ENCODE measurements at regions not wholly inside any gene's neighbourhood (a gene's known extent, or its start where the extent isn't known, plus 50 kb on each side); places are given as distances from the start of the nearest gene placed in this dataset.

GRCh38 chr13:97114651-97115050 is 107.5 kb upstream of the MBNL2 start:
- no peaks in the 10 kb centered on the region for H3K27me3 ChIP-seq (ENCODE audit: insufficient read depth)
- ChIA-PET POLR2A (interaction anchor here (0.6 kb wide), 1 partner anchor 197 kb away, joined by 5 read pairs; no protein-coding TSS in a partner anchor), CTCF (interaction anchor here (0.6 to 10.9 kb wide), 6 partner anchors 10 to 250 kb away, joined by 3 to 222 read pairs (median 4); no protein-coding TSS in a partner anchor)
- H3F3A ChIP-seq (replicated peaks; ENCODE audit: insufficient read depth): peaks cover 34% of the 10 kb centered on the region
- H3K9ac ChIP-seq: peak overlapping the region; percentile 36; the same call in 1 of the 2 replicates
- H3K36me3 ChIP-seq (replicated peaks in 1 of 2; ENCODE audit: control insufficient read depth in 1 of 2, insufficient read depth in 2 of 2, low read length in 1 of 2): no peaks in the 10 kb centered on the region
- H3K9me3 ChIP-seq: no peaks in the 10 kb centered on the region
- no peak overlapping the region for H3K4me3 ChIP-seq (ENCODE audit: low read depth in 2 of 2, low read length in 1 of 2)
- peak overlapping the region; percentile 58 to 82; a peak in 3 of 4 replicates for H3K27ac ChIP-seq (ENCODE audit: low read depth in 2 of 2, low read length in 1 of 2)
- H3K4me1 ChIP-seq (ENCODE audit: control insufficient read depth in 1 of 2, insufficient read depth in 2 of 2, low read depth in 1 of 2, low read length in 1 of 2): peaks cover 14 to 50% of the 10 kb centered on the region in 2 experiments
- H3K9me2 ChIP-seq: no peaks in the 10 kb centered on the region
- H4K20me1 ChIP-seq (ENCODE audit: insufficient read depth): no peaks in the 10 kb centered on the region
- H3K79me2 ChIP-seq (ENCODE audit: insufficient read depth): no peaks in the 10 kb centered on the region; the same call in 1 of the 2 replicates
- 87% methylated on average over 4 of the region's 5 CpGs for WGBS (ENCODE audit: low lambda C conversion rate)
- peak overlapping the region; percentile 77 for H3K4me2 ChIP-seq
- peak overlapping the region; percentile 65; the same call in 1 of the 2 replicates for H2AFZ ChIP-seq (ENCODE audit: low read depth)
- no peak for DNase-seq
- no peak for TF ChIP-seq YY1 (IDR thresholded peaks at IDR 0.05; ENCODE audit: low read depth)
- TF ChIP-seq, protein P1, sequence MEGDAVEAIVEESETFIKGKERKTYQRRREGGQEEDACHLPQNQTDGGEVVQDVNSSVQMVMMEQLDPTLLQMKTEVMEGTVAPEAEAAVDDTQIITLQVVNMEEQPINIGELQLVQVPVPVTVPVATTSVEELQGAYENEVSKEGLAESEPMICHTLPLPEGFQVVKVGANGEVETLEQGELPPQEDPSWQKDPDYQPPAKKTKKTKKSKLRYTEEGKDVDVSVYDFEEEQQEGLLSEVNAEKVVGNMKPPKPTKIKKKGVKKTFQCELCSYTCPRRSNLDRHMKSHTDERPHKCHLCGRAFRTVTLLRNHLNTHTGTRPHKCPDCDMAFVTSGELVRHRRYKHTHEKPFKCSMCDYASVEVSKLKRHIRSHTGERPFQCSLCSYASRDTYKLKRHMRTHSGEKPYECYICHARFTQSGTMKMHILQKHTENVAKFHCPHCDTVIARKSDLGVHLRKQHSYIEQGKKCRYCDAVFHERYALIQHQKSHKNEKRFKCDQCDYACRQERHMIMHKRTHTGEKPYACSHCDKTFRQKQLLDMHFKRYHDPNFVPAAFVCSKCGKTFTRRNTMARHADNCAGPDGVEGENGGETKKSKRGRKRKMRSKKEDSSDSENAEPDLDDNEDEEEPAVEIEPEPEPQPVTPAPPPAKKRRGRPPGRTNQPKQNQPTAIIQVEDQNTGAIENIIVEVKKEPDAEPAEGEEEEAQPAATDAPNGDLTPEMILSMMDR (IDR thresholded peaks at IDR 0.05): no peak
- TF ChIP-seq IRF3 (IDR thresholded peaks at IDR 0.05; ENCODE audit: low read depth, low read length): no peak

- H3K4me2 ChIP-seq: peak overlapping the region; percentile 77
- ChIA-PET POLR2A (no interaction called here), CTCF (no interaction called here)
- no peak overlapping the region for H3K9ac ChIP-seq
- no peaks in the 10 kb centered on the region for H4K20me1 ChIP-seq (ENCODE audit: insufficient read depth)
- no peaks in the 10 kb centered on the region for H3K9me2 ChIP-seq
- no peaks in the 10 kb centered on the region for H3K9me3 ChIP-seq
- no peaks in the 10 kb centered on the region for H3K36me3 ChIP-seq (replicated peaks in 1 of 2; ENCODE audit: control insufficient read depth in 1 of 2, insufficient read depth in 2 of 2, low read length in 1 of 2)
- peaks cover 8 to 59% of the 10 kb centered on the region in 2 experiments; a peak in 3 of 4 replicates for H3K4me1 ChIP-seq (ENCODE audit: control insufficient read depth in 1 of 2, insufficient read depth in 2 of 2, low read depth in 1 of 2, low read length in 1 of 2)
- DNase-seq: no peak
- H3F3A ChIP-seq (replicated peaks; ENCODE audit: insufficient read depth): peaks cover 38% of the 10 kb centered on the region
- H3K4me3 ChIP-seq (ENCODE audit: low read depth in 2 of 2, low read length in 1 of 2): no peak overlapping the region
- H3K27ac ChIP-seq (ENCODE audit: low read depth in 2 of 2, low read length in 1 of 2): peak overlapping the region; percentile 32 to 82; a peak in 3 of 4 replicates
- H3K27me3 ChIP-seq (ENCODE audit: insufficient read depth): no peaks in the 10 kb centered on the region
- H2AFZ ChIP-seq (ENCODE audit: low read depth): no peak overlapping the region
- 0% methylated on average over 1 of the region's 1 CpG for WGBS (ENCODE audit: low lambda C conversion rate)
- H3K79me2 ChIP-seq (ENCODE audit: insufficient read depth): no peaks in the 10 kb centered on the region; the same call in 1 of the 2 replicates
- TF ChIP-seq MXI1 (IDR thresholded peaks at IDR 0.05; ENCODE audit: low read depth, low read length) (no peak), NFIC (IDR thresholded peaks at IDR 0.05; ENCODE audit: borderline replicate concordance) (peak; percentile 55; the same call in 1 of the 2 replicates), EZH2phosphoT487 (IDR thresholded peaks at IDR 0.05; ENCODE audit: borderline replicate concordance, low read depth) (no peak), FOXJ3 (CRISPR knock-in tag; IDR thresholded peaks at IDR 0.05) (no peak), NRF1 (IDR thresholded peaks at IDR 0.05; ENCODE audit: low read depth, low read length) (no peak), FOSL2 (IDR thresholded peaks at IDR 0.05; ENCODE audit: borderline replicate concordance, low read depth) (peak; percentile 84), YY1 (IDR thresholded peaks at IDR 0.05; ENCODE audit: low read depth) (no peak), USF2 (IDR thresholded peaks at IDR 0.05; ENCODE audit: borderline replicate concordance, low read depth, low read length) (no peak), MAX (IDR thresholded peaks at IDR 0.05; ENCODE audit: low read depth) (no peak), USF1 (IDR thresholded peaks at IDR 0.05; ENCODE audit: borderline replicate concordance, low read depth) (no peak), TCF12 (IDR thresholded peaks at IDR 0.05) (peak; percentile 85), IRF3 (IDR thresholded peaks at IDR 0.05; ENCODE audit: low read depth, low read length) (no peak), GABPA (IDR thresholded peaks at IDR 0.05; ENCODE audit: low read depth) (no peak), JUND (IDR thresholded peaks at IDR 0.05) (peak; percentile 72; the same call in 1 of the 2 replicates), GATA2 (CRISPR knock-in tag; IDR thresholded peaks at IDR 0.05) (no peak), EP300 (IDR thresholded peaks at IDR 0.05; ENCODE audit: borderline replicate concordance in 1 of 2, low read depth in 1 of 2, low read length in 1 of 2) (peak in 1 of 2 experiments; percentile 41; a peak in 1 of 4 replicates)
Observed at GRCh38 chr13:97116754-97117153, 105.4 kb upstream of the MBNL2 start.
